ENCODE measurements at regions not wholly inside any gene's neighbourhood (a gene's known extent, or its start where the extent isn't known, plus 50 kb on each side); places are given as distances from the start of the nearest gene placed in this dataset.
"Not testable (repeated sequence)": the region's sequence is repeated elsewhere in the genome, so short reads cannot be mapped to it uniquely, and the experiment has no call there.

DNA sequence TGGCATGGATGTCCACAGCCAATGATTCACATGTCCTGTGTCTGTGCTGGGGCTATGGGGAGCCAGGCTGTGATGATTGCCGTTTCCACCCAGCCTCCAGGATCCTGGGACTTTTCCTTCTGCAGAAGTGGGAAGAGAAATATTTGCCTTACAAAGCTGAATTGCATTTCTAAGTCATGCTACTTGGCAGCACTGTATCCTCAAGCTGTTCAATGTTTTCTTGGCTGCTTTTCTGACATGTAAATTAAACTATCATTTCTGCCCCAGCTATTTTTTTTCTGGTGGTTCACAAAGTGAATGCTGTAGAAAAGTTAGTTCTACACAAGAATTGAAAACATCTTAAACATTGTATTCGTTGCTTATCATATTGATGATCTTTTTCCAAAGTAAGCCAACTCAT lies 51.9 kb upstream of the TCERG1L start:
- DNase-seq: no peak

DNA sequence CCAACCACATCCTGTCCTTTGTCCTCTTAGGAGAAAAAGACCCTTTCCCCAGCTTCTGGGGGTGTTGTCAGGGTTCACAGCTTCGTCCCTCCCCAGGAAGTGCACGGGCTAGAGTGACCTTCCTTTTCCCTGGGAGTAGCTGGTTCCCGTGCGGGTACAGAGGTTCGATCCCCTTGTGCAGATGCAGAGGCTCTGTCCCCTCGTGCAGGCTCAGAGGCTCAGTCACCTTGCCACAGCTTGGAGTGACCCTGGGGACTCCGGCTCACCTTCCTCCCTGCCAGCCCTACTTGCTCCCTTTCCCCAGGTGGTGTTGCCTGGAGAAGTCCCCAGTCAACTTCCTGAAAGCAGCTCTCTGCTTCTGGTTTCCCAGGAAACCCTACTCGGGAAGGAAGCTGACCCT lies 60.0 kb upstream of the TCERG1L start:
- no peak for DNase-seq

DNA sequence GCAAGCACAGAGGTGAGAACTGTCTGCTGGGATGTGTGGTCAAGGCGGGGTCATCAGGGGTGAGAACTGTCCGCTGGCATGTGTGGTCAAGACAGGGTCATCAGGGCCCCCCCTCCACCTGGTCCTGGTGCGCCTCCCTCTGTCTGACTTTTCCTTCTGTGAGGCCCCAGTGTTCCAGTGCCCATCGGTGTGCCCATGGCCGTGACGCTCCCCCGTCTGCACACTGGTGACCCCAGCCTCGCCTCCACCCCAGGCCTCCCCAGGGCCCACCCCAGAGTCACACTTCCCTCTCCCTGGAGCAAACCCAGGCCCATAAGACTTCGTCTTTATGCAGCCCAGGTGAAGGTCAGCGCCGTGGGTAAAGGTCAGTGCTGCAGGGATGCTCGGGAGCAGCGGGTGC lies 70.1 kb upstream of the TCERG1L start:
- no peak for DNase-seq

DNA sequence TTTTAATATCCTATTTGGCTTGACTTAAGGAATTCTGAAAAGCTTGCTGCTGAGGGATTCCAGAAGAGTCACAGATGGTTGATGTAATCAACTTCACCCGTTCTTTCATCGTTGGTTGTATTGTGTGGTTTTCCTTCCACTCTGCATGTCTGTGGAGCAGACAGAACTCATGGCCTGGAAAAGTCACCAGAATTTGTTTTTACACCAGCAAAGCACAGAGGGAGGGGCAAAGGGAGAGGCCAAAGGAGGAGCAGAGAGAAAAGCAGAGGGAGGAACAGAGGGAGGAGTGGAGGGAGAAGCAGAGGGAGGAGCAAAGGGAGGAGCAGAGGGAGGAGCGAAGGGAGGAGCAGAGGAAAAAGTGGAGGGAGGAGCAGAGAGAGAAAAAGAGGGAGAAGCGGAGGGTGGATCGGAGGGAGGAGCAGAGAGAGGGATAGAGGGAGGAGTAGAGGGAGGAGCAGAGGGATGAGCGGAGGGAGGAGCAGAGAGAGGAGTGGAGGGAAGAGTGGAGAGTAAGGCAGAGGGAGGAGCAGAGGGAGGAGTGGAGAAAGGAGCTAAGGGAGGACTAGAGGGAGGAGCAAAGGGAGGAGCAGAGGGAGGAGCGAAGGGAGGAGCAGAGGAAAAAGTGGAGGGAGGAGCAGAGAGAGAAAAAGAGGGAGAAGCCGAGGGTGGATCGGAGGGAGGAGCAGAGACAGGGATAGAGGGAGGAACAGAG lies 73.8 kb upstream of the TCERG1L start:
- DNase-seq: not testable (repeated sequence)

DNA sequence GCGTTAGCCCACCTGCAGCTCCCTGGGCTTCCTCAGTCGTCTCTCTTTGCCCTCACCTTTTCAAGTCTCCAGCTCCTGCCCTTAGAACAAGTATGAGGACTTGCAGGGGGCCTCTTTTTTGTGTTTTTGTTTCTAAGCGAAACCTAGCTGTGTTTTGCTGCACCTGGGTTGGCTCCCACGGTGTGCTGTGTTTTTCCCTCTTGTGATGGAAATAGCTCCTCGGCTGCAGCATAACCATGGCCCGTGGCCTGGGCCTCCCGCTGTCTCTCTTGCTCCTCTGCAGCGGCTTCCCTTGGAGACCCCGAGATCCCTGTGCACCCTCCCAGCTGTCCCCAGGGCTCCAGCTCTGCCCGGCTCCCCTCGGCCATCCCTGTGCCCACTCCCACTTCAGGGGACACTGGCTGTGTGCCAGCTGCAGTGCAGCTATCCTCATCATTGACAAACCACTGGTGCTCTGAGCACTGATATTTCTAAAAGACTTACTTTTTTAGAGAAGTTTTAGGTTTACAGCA lies 75.6 kb upstream of the TCERG1L start:
- DNase-seq: no peak

DNA sequence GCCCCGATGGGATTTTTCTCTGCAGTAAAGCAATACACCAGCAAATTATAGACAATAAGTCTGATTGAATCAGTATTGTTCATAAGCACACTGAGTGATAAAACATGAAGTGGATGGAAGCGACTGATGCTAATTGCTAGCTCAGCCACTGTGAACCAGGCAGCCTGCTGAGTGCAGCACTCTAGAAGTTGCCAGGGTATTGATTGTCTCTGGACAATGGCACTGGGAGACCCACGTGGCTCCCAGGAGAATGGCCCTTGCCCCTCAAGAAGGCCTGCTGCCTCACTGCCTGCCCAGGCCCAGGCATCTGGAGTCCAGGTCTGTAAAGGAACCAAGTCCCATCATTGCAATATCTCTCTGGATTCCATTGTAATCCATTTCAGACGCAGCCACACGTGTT lies 80.4 kb upstream of the TCERG1L start:
- no peak for DNase-seq

DNA sequence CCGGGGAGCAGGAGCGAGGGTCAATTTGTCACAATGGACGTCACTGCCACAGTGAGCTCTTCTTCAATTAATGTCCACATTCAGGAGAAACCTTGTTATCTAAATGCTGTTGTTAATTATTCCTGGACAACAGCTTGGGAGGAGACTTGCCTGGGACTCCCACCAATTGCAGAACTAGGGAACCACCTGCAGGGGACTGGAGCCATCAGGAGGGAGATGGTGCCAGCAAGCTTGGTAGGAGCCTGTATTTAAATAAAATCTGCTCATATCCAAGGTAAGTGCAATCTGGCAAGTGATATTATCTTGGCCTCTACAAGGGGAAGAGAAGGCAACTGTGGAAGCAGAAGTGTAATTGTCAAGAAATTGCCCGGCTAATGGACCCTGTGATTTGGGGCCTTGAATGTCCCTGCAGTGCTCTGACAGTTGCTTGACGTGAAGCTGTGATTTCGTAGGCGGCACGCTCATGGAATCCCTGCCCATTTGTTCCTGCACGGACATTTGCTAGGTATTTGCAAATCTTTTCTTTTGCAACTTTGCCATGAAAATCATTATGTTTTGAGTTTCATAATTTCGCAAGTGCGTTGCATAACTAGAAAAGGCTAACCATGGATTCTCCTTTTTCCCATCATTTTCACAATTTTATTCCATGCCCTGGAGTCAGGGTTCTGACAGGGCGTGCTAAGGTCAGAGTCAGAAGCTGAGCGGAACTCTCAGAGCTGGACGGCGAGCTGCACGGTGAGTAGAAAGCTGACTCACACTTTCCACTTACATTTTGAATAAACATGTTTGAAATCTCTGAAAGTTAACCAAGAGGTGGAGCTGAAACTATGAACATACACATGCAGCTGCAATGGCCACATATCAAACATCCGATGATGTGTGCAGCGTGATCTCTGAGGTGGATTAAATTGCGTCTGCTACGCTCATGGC lies 84.9 kb upstream of the TCERG1L start:
- no peak for DNase-seq

DNA sequence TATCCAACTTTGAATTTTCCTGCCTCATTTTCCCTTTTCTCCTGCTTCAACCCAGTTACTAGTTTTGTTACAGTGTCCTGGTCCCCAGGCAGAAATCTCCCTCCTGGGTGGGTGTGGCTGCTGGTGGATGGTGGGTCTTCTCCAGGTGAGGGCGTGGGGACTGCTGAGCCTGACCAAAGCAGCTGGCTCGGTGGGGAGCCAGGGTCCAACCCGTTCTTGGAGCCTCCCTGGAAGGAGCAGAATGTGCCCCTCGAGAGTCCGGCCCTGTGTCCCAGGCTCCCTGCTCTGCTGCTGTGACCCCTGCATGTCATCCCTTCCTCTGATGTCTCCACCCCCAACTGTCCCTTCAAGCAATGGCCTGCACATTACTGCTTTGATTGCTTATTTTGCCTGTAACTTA lies 86.6 kb upstream of the TCERG1L start:
- no peak for DNase-seq

DNA sequence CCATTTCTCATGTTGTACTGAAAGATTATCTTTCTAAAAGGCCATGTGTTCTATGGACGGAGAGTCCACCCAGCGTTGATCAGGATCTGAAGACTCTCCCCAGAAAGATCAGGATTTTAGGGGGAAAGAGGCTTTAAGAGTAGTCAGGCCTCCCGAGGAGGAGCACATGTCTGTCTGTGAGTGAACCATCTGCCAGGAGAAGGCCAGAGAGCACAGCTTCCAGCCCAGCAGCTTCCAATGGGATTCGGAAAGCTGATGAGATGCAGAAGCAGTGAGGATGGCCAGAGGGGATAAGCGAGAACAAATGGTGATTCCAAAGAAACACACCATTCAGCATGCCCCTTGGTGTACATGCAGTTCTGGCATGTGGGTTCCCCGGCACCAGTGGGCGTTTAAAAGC lies 88.5 kb upstream of the TCERG1L start:
- DNase-seq: no peak

DNA sequence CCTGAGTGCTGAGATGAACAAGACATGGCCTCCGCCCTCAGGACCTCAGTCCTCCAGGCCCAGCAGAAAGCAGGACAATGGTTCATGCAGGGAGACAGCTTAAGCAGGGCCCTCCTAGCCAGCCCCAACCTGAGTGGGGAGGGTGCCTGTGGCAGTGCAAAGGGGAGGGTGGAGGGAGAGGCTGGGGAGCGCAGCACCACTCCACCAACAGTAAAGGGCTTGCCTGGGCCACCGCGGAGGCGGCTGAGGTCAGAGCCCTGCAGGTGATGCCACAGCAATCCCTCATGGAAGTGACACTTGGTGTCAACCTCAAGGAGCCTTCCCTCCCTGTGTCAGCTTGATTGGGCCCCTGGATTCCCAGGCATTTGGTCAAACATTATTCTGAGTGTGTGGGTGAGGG lies 89.0 kb upstream of the TCERG1L start:
- no peak for DNase-seq

DNA sequence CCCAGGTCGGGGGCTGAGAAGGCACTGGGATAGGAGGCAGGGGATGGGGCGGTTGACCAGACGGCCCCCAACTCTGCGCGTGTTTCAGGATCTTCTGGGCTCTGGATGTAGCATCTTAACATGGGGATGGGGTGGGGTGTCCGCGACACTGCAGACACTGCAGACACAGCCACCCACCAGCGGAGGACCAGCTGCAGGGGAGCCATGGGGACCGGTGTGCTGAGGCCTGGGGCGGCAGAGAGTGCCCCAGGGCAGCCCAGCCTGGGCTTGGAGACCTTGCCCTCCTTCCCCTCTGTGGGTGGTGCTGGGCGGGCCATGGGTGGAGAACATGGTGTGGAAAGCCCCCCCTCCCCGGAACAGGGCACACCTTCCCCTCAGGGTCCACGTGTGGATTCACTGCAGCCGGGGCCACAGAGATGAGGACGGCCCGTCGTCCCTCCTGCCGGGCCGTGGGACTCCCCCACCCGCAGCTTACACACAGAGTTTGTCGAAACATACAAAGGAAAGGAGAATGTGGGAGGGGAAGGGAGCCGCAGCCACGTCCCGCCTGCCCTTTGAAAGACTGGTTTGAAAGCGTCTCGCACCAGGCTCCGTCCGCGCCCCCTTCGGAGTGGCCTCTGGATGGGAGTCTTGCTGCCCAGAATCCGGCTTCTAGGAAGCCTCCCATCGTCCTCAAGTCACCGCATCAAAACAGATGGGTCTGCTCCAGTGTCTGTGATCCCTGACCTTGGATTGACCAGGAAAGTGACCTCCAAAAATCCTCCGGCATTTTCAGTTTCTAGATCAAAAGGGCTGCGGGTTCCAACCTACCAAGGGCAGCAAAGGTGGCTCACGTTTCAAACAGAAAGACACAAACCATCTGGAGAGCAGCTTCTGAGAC lies 91.5 kb upstream of the TCERG1L start:
- no peak for DNase-seq

DNA sequence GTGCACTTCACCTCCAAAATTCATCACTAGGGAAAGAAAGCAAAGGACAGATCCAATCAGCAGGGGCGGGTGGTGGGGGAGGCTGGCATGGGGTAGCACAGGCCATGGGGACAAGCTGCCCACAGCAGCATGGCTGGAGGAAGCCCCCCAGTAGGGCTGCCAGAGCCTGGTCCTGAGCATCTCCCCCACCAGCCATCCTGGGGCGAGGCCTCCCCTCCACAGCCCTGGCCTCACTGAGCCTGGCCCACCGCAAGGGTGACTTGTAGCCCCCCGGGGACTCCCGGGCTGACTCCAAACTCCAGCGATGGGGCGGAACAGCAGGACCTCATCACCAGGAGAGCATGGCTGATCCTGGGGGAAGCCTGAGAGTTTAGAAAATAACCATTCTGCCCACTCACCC lies 92.4 kb upstream of the TCERG1L start:
- DNase-seq: no peak

DNA sequence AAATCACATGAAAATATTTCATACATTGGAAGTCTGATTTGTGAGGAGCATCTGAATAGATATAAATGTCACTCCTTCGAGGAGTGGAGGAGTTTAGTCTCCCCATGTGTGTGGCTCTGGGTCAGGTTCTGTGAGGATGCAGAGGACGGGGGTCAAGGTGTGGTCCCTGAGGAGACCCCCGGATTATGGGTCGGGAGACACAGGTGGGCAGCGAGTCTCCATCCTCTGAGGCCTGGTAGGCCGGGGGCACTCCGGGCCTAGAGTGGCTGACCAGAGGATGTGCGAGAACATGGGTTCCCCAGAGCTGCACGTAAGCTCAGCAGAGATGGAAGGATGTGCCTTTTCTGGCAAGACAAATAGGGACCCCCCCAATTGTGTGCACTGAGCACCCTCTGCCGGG lies 93.4 kb upstream of the TCERG1L start:
- no peak for DNase-seq

DNA sequence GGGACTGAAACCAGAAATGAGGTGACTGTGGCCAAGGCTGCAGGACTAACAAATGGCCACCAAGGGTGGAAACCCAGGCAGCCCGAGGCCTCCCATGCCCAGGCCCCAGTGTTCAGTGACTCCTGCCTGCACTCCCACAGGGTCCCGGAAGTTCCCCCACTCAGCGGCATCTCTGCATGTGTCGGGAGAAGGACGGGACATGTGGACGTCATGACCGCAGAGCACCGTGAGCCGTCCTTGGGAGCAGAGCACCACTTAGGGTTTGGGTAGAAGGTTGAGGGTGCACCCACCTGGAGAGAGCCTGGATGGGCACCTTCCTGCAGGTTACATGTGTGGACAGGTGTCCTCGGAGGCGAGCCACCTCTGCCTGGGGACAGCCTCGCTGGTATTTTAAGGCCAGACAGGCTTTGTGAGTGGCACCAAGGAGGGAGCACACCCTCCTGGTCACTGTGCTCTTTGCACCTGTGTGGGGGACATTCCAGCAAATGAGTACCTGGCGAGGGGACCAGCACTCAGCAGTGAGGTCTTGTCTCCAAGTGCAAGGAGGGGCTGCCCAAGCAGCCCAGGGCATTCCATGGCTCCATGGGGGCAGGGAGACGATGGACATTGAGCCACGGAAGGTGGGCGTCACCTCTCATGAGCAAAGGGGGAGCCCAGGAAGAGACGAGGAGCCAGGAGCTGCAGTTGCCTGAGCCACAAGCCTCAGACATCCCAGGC lies 95.3 kb upstream of the TCERG1L start:
- no peak for DNase-seq

DNA sequence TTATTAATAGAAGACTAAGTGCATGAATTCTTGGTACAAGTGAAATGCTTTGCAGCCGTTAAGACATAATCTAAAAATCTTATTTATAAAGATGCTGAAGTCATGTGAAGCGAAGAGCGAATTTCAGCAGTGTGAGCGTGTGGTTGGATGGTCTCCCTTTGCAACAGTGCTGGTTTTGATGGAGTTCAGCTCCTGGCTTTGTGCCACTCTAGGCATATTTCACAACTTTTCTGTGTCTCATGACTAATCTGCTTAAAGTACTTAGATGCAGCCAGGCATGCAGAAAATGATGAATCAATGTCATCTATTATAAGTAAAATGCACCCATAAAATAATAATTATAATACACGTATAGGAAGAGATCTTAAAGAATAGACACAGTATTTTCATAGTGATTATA lies 107.2 kb upstream of the TCERG1L start:
- no peak for DNase-seq

DNA sequence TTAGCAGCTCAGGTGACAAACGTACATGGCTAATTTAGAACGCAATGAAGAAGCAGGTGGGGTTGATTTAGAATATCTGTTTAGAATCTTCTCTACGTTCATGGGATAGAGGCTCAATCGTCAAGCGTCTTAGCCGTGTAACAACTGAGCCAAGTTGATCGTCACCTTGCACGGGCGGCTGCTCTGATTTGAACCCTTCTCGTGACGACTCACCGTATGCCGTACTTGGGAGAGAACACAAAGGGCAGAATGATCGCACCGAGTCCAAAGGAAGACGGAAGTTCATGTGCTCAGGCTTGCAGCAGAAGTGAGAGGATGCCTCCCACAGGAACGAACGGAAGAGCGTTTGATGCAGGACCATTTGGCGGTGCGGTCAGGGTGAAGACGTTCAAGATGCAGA lies 108.3 kb upstream of the TCERG1L start:
- DNase-seq: no peak

DNA sequence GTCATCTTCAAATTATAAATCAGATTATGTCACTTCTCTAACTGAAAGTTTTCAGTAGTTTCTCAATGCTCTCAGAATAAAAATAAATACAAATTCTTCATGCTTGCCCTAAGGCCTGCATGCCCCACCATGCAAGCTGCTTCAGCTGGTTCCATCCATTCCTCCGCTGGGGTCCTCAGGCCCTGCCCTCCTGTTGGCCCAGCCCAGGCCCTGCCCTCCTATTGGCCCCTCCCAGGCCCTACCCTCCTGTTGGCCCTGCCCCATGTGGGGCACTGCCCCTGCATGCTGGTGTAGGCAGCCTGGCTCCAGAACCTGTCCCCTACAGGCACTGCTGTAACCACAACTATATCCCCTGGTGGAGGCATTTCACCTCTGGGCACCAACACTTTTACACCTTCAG lies 109.3 kb upstream of the TCERG1L start:
- no peak for DNase-seq

DNA sequence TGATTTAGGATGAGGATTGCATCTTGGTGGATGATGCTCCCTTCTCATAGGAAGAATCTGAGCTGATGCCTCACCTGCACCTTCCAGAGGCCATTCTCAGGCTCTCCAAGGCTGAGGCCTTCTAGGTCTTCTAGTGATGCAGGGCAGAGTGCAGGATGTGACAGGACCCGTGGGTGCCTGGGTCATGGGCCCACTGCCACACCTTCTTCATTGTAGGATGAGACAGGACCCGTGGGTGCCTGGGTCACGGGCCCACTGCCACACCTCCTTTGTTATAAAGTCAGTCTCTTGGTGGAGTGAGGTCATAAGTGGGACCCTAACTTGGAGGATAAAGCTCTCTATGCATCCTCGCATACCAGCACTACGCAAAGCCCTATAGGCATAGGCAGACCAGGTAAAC lies 109.9 kb upstream of the TCERG1L start:
- DNase-seq: no peak

DNA sequence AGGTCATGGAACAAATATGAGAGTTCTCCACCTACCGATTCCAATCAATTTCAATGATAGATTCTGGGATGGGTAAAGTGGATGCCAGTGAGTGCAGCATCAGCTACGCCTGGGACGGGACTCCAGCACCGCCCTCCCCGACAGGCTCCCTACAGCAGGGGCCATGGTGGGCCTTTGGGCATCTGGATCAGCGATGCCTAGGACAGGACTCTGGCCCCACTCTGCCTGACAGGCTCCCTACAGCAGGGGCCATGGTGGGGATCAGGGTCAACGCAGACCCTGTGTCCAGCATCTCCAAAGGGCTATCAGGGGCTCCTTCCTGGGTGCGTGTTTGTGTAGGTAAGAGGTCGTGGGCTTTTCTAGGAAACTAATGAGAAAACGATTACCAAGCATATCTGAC lies 111.2 kb upstream of the TCERG1L start:
- DNase-seq: no peak

DNA sequence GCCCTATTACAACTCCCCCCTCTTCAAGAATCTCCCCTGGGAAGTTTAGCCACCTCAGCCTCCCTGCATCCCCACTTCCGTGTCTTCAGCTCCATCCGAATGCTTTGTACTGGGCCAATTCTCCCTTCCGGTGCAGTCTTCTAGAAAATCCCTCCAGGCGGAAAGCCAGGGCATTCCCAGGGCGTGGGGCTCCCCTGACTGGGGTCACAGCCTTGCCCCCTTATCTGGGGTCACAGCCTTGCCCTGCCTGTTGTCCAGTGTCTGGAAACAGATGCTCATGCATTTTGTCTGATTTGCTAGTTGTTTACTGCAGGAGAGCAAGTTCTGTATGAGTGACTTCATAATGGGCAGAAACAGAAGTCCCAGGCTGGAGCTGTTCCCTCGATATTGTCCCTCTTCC lies 112.5 kb upstream of the TCERG1L start:
- DNase-seq: no peak

DNA sequence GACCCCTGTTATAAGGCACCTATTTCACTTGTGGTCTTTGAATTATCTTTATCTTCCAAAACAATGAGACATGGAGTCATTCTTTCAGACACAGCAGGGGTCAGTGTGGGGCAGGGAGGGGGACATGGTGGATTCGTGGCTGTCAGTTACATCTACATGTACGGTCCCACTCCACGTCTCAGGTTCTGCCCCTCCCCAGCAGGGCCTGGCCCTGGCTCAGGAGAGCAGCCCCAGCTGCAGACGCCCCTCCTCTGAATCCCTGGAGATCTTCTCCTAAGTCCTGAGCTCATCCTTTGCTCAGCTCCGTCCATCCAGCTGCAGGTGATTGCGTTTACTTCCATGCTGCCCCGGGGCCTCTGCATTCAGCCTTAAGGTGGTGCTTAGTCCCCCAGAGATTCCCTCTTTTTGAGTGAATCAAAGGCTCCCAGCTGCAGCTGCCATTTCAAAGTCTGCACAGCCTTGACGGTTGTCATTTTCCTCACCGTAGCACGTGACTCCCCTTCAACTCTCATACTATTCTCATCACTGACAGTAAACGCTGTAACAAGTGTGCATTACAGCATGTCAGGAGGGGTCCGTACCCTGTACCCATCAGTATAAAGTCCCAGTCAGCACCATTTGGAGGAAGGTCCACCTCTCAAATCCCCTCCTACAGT lies 113.4 kb upstream of the TCERG1L start:
- no peak for DNase-seq
